NCI-H2029 treated with DMSO at 0.1 percent for 48 hours (cell line): ENCODE measurements at regions not wholly inside any gene's neighbourhood (a gene's known extent, or its start where the extent isn't known, plus 50 kb on each side); places are given as distances from the start of the nearest gene placed in this dataset.

Experiments used
- DNase-seq: peaks from one replicate; lab custom pipeline; 2025; lab: John Stamatoyannopoulos, UW

GRCh38 chr12:126383506-126383905 is 1318.3 kb downstream of the AACS start:
- no peak for DNase-seq

- peak; percentile 35 for DNase-seq
Measured at GRCh38 chr12:126384026-126384564, 1318.9 kb downstream of the AACS start.

- no peak for DNase-seq
Measured at GRCh38 chr12:126385785-126386184, 1320.5 kb downstream of the AACS start.

- peak; percentile 18 for DNase-seq
Measured at GRCh38 chr12:126389220-126389841, 1324.1 kb downstream of the AACS start.

- DNase-seq, result no peak
Measured at GRCh38 chr12:126389961-126390360, 1324.7 kb downstream of the AACS start.

- DNase-seq, result no peak
Measured at GRCh38 chr12:126390969-126391566, 1325.8 kb downstream of the AACS start.

GRCh38 chr12:126396536-126396935 is 1331.3 kb downstream of the AACS start:
- DNase-seq, result no peak

- no peak for DNase-seq
Measured at GRCh38 chr12:126397071-126397581, 1331.9 kb downstream of the AACS start.

GRCh38 chr12:126397660-126398059 is 1332.4 kb downstream of the AACS start:
- DNase-seq, result no peak

GRCh38 chr12:126400831-126401230 is 1335.6 kb downstream of the AACS start:
- no peak for DNase-seq

GRCh38 chr12:126404293-126404881 is 1339.2 kb downstream of the AACS start:
- DNase-seq, result no peak

GRCh38 chr12:126418400-126418799 is 1353.2 kb downstream of the AACS start:
- DNase-seq, result no peak

GRCh38 chr12:126419131-126419530 is 1353.9 kb downstream of the AACS start:
- no peak for DNase-seq

GRCh38 chr12:126424696-126425095 is 1359.5 kb downstream of the AACS start:
- DNase-seq, result no peak

- no peak for DNase-seq
Measured at GRCh38 chr12:126425264-126425663, 1360.0 kb downstream of the AACS start.

- DNase-seq, result no peak
Measured at GRCh38 chr12:126428769-126429168, 1363.5 kb downstream of the AACS start.

GRCh38 chr12:126430921-126431320 is 1365.7 kb downstream of the AACS start:
- DNase-seq, result no peak

GRCh38 chr12:126431767-126432166 is 1366.5 kb downstream of the AACS start:
- DNase-seq, result no peak

GRCh38 chr12:126432780-126433179 is 1367.5 kb downstream of the AACS start:
- no peak for DNase-seq

- no peak for DNase-seq
Measured at GRCh38 chr12:126434412-126434985, 1369.3 kb downstream of the AACS start.

- DNase-seq, result no peak
Measured at GRCh38 chr12:126436041-126436440, 1370.8 kb downstream of the AACS start.

- no peak for DNase-seq
Measured at GRCh38 chr12:126437934-126438333, 1372.7 kb downstream of the AACS start.

- no peak for DNase-seq
Measured at GRCh38 chr12:126443977-126444376, 1378.7 kb downstream of the AACS start.
